ENCODE measurements at regions not wholly inside any gene's neighbourhood (a gene's known extent, or its start where the extent isn't known, plus 50 kb on each side); places are given as distances from the start of the nearest gene placed in this dataset.

GRCh38 chr6:163963205-163964120, 548.9 kb downstream of the QKI start:
- no peak for DNase-seq

GRCh38 chr6:163962627-163963117, 548.2 kb downstream of the QKI start:
- DNase-seq: no peak

DNA sequence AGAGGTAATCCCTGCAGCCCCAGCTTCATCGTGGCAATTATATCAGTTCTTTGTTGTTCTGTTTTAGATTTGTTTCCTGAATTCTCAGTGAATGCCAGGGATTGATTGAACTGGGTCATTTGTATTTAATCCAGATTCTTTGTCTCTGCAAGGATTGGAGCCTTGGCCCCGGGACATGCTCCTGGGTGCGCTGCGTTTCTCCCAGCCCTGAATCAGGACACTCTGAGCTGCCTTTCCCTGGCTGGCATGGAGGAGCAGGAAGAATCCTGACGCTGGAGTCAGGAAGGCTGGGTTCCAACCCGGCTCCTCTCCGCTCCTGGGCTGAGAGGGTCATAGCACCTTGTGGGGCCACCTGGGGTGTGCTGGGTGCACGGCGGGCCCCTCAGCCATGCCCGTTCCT, 545.6 kb downstream of the QKI start:
- no peak for DNase-seq

DNA sequence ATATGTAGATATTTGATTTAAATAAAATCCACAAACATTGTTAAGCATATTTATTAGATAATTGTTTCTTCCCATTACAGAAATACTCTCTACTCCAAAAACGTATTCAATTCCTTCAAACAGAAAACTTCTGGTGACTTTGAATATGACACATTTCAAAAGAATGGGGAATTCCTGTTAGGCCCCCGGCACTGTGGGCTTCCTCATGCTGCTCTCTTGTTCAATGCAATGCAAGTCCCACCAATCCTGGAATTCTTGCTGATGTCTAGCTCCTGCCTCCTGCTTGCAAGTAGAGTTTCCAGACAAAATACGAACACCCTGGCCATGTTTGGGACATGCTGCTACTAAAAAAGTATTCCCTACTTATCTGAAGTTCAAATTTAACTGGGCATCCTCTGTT, 544.1 kb downstream of the QKI start:
- DNase-seq: no peak

DNA sequence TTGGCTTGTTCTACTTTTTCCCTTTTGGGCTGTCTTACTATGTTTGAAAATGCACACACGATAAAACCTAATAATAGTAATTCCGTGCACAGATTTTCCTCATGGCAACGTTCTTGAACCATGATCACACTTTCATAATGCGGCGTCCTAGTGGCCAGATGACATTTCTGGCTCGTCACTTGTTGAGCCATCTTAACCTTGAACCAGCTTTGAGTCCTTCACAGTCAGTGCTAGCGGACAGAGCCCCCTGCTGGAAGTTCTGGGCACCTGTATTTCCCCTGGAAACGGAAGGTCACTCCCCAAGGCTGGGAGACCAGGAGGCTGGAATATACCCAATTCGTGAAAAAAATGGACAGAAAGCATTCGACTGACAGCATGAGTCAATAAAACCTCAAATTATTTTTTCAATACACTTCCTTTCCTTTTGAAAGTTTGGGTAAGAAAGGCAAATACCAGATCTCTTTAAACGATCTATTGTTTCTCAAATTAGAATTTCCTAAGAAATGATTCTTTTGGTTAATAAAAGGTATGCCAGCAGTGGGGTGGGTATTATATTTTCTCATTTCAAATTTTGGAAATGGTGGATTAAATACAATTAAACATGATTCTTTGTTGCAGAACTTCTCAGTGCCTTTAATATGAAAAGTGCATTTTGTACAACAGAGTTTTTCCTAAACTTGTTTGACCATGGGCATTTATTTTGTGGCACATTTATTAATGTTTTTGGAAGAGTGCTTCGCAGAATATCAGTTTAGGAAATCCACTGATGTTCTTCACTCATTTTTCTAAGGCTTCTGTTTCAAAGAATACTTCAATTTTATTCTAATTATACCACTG, 542.3 kb downstream of the QKI start:
- DNase-seq: no peak

GRCh38 chr6:163955756-163956155, 541.2 kb downstream of the QKI start:
- DNase-seq: no peak

- no peak for DNase-seq
Observed at GRCh38 chr6:163955096-163955495, 540.6 kb downstream of the QKI start.

GRCh38 chr6:163954088-163954775, 539.7 kb downstream of the QKI start:
- no peak for DNase-seq

GRCh38 chr6:163952005-163952404, 537.5 kb downstream of the QKI start:
- no peak for DNase-seq

- no peak for DNase-seq
Observed at GRCh38 chr6:163951326-163951725, 536.8 kb downstream of the QKI start.

DNA sequence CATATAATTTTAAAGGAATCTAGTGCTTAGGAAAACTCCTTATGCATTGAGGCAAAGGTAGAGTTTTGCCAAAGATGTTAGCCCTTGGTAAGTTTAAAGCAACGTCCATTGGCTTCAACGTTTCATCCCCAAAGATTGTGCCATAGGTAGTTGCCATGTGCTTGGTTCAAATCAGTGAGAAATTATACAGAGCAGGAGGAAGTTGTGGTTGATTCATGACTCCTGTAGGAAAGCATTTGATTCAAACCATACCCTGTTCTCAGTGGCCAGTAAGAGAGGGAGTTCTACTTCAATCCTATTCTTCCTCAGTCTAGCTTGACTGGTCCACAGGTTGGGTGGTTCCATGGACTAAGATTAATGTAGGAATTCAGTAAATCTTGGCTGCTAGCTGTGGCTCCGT, 535.6 kb downstream of the QKI start:
- no peak for DNase-seq

GRCh38 chr6:163949431-163949830, 534.9 kb downstream of the QKI start:
- DNase-seq: no peak

- DNase-seq: no peak
Observed at GRCh38 chr6:163948250-163948649, 533.7 kb downstream of the QKI start.

- DNase-seq: no peak
Observed at GRCh38 chr6:163947276-163947675, 532.8 kb downstream of the QKI start.

DNA sequence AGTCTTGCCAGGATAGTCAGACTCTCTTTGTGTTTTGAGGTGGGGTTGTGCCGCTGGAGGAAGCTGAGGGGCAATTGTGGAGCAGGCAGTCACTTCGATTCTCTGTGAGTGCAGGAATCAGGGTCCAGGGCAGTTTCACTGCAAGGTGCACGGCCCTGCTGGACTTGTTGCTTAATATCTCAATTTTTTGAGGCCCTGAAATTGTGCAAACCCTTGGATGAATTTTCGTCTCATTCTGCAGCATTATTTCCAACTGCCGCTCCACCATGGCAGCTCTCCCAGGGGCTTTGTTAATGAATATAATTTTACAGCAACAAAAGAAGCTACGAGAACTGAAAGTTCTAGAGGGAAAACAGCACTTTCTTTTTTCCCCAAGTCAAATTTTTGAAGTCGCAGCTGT, 531.9 kb downstream of the QKI start:
- no peak for DNase-seq

- no peak for DNase-seq
Observed at GRCh38 chr6:163945808-163946207, 531.3 kb downstream of the QKI start.

DNA sequence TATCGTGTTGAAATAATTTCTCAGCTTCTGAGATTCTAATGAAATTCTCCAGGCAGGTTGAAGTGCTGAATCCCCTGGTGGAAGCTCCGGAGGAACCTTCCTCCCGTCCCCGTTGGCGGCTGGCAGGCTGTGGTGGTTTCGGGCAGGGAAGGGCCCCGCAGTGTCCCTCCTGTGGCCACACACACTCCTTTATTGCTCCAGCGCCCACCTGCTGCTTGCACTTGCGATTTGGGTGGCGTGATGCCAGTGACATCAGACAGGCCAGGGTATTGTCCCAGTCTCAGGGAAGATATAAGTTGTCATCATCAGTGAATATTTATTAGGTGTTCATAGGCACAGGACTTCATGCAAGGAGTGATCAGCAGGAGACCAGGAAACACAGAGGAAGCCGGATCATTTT, 530.4 kb downstream of the QKI start:
- DNase-seq: no peak

GRCh38 chr6:163943607-163944385, 529.3 kb downstream of the QKI start:
- no peak for DNase-seq

GRCh38 chr6:163942790-163943189, 528.3 kb downstream of the QKI start:
- no peak for DNase-seq

DNA sequence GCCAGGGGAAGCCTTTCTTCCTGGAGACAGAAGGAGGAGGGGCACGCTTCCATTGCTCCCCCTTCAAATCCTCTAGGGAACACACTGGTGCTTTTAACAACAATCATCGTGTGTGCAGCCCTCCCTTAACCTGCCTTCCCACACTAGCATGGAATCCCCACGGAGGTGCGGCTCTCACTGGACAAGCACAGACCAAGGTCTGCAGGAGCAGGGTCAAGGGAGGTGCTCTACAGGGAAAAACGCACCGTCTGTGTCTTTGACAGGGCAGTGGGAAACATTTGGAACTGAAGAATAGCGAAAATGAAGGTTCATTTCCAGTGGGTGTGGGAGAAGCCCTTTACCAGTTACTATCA, 527.1 kb downstream of the QKI start:
- no peak for DNase-seq

DNA sequence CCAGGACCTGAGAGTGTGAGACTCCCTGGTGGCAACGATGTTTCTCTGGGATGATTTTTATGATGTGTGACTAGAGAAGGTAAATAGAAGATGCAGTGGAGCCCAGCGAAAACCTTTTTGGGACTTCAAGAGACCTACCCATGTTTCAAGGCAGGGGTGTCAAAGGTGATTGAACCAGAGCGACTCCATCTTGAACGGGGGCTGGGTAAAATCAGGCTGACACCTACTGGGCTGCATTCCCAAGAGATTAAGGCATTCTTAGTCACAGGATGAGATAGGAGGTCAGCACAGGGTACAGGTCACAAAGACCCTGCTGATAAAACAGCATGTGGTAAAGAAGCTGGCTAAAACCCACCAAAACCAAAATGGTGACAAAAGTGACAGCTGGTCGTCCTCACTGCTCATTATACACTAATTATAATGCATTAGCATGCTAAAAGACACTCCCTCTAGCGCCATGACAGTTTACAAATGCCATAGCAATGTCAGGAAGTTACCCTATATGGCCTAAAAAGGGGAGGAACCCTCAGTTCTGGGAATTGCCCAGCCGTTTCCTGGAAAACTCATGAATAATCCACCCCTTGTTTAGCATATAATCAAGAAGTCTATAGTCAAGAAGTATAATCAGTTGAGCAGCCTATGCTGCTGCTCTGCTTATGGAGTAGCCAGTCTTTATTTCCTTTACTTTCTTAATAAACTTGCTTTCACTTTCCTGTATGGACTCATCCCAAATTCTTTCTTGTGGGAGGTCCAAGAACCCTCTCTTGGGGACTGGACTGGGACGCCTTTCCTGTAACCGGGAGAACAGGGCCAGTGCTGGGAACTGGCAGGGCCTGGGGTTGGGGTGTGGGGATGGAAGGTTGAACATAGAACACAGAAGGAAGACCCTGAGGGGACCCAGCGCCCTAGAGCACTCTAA, 526.4 kb downstream of the QKI start:
- no peak for DNase-seq
